ENCODE measurements at regions not wholly inside any gene's neighbourhood (a gene's known extent, or its start where the extent isn't known, plus 50 kb on each side); places are given as distances from the start of the nearest gene placed in this dataset.

DNA sequence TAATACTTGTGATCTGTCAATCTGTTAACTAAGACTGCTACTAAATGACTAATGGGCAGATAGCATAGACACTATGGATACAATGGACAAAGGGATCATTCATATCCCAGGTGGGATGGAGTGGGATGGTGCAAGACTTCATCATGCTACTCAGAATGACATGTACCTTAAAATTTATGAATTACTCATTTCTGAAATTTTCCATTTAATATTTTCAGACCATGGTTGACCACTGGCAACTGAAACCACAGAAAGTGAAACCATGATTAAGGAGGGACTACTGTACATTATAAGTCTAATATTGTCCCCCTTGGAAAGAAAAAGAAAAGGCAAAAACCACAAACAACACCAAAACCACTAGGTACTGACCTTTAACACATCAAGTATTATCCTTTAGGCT lies 247.0 kb upstream of the SYT4 start:
- no peaks in the 10 kb centered on the region for H3K9me3 Mint-ChIP-seq
- H3K27ac Mint-ChIP-seq, result no peak overlapping the region
- H3K36me3 Mint-ChIP-seq, result no peaks in the 10 kb centered on the region
- H3K4me3 Mint-ChIP-seq, result no peak overlapping the region
- H3K27me3 Mint-ChIP-seq, result no peaks in the 10 kb centered on the region
- no peaks in the 10 kb centered on the region for H3K4me1 Mint-ChIP-seq

DNA sequence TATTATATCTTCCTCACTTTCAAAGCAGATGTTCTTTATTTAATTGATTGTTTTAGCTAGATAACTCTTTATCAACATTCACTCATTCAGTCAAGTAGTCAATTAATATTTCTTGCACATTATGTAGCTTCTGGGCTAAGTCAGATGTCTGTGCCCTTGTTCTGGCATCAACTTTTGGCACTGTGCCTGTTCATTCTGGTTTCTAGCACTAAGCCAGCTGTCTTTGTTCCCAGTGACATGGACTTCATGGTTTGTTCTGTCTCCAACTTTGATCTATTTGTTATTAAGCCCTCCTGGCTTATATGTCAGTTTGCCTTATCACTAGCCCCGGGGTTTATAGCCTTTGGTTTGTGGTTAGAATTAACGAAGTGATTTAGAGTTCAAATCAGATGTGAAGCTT lies 247.9 kb upstream of the SYT4 start:
- Mint-ChIP-seq H3K27ac (no peak overlapping the region), H3K9me3 (no peaks in the 10 kb centered on the region), H3K4me3 (no peak overlapping the region), H3K27me3 (no peaks in the 10 kb centered on the region), H3K4me1 (no peaks in the 10 kb centered on the region), H3K36me3 (no peaks in the 10 kb centered on the region)

DNA sequence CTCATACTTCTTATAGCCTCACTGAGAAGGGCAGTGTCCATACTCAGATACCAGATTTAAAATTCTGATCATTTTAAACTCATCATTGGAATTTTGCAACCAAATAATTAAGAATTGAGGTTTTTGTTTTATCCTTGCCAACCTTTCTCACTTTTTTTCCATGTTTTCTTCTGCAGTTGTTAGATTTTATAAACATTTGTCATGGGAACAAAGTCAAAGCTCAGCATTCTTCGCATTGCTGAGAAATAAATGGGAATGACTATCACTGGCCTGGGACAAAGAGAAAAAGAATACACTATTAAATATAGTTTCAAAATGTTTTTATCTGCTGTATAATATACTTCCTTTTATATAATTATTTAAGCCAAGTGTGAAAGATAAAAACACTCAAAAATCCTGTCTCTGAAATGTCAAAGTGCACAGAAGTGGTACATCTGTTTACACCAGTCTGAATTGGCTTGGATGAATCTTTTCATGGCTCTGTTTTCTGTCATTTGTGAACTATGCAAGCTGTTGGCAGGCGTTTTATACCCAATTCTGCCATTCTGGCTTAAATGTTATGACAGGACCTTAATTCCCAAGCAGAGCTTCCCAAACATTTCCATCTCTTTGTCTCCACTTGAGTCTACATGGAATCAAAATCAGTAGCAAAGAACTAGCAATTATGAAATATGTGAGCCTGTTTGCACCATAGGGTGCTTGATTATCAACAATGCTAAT lies 249.3 kb upstream of the SYT4 start:
- no peak overlapping the region for H3K27ac Mint-ChIP-seq
- H3K9me3 Mint-ChIP-seq, result peaks cover 4% of the 10 kb centered on the region
- H3K36me3 Mint-ChIP-seq, result no peaks in the 10 kb centered on the region
- no peaks in the 10 kb centered on the region for H3K4me1 Mint-ChIP-seq
- no peaks in the 10 kb centered on the region for H3K27me3 Mint-ChIP-seq
- H3K4me3 Mint-ChIP-seq, result no peak overlapping the region

DNA sequence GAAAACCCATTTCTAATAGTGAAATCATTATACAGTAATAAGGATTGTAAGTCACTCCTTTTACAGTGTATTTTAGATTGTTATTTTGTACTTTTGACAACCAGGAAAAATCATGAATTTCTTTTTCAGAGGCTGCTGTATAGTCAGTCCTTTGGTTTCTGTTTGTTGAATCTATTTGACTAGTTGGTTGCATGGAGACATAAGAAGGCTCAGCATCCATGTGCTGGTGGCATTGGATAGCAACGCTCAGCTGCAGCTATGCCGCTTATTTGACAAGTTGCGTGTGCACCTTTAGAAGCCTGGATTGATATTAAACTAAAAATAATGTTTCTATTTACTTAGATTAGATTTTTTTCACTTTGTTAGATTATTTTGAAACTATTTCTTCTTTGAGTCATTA lies 254.1 kb upstream of the SYT4 start:
- Mint-ChIP-seq H3K4me1 (no peaks in the 10 kb centered on the region), H3K9me3 (peaks cover 4% of the 10 kb centered on the region), H3K36me3 (no peaks in the 10 kb centered on the region), H3K4me3 (no peak overlapping the region), H3K27me3 (no peaks in the 10 kb centered on the region), H3K27ac (no peak overlapping the region)

DNA sequence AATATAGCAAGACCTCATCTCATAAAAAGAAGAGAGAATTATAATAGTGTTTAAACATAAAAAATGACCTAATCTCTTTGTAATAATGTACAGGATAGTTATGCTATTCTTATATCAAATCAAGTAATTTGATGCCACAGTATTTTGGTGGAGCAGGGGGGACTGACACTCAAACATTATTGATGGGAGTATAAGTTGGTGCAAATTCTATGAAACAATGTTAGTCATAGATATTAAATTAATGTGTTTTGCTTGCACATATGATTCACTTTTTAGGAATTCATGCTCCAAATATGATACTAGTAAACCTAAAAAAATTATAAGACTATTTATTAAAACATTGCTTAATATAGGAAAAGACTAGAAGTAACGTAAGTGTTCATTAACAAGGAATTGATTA lies 256.1 kb upstream of the SYT4 start:
- Mint-ChIP-seq H3K36me3 (no peaks in the 10 kb centered on the region), H3K4me1 (no peaks in the 10 kb centered on the region), H3K27me3 (no peaks in the 10 kb centered on the region), H3K4me3 (no peak overlapping the region), H3K27ac (no peak overlapping the region), H3K9me3 (peaks cover 4% of the 10 kb centered on the region)

DNA sequence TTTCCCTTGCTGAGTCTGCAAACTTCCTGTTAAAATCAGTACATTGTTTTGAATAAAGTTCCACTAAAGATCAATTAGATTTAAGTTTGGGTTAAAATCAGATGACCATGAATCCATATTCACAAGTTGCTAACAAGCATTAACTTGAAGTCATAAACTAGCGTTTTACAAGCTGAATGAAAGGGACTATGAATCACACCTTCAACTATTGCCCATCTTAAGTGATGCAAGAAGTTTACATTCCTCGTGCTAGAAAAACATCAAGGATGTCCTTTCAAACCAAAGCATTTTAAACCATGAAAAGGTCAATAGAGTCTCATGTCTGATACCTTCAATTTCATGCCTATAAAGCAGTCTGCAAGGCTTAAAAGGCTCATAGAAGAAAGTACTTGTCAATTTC lies 257.2 kb upstream of the SYT4 start:
- Mint-ChIP-seq H3K27ac (no peak overlapping the region), H3K9me3 (peaks cover 4% of the 10 kb centered on the region), H3K4me3 (no peak overlapping the region)

DNA sequence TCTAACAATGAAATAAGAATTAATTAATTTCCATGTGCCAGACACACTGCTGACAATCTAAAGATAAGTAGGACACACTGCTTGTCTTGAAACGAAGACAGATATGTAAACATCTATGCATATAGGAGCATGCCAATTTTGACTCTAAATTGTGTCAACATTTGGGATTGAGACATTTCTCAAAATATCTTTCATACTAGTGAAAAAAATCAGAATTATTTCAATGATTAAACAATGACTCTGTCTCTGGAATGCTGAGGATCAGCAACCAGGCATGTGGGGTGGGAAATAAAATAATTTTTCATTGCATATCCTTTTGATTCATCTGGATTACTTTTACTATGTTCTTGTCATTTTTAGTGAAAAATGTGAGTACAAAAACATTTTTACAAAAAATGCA lies 262.6 kb upstream of the SYT4 start:
- Mint-ChIP-seq H3K4me1 (no peaks in the 10 kb centered on the region), H3K9me3 (peaks cover 4% of the 10 kb centered on the region), H3K4me3 (no peak overlapping the region), H3K27ac (no peak overlapping the region), H3K27me3 (no peaks in the 10 kb centered on the region), H3K36me3 (no peaks in the 10 kb centered on the region)

More for the DNA sequence above, 257.2 kb upstream of the SYT4 start:
- H3K4me1 Mint-ChIP-seq, result no peaks in the 10 kb centered on the region
- H3K36me3 Mint-ChIP-seq, result no peaks in the 10 kb centered on the region
- H3K27me3 Mint-ChIP-seq, result no peaks in the 10 kb centered on the region

DNA sequence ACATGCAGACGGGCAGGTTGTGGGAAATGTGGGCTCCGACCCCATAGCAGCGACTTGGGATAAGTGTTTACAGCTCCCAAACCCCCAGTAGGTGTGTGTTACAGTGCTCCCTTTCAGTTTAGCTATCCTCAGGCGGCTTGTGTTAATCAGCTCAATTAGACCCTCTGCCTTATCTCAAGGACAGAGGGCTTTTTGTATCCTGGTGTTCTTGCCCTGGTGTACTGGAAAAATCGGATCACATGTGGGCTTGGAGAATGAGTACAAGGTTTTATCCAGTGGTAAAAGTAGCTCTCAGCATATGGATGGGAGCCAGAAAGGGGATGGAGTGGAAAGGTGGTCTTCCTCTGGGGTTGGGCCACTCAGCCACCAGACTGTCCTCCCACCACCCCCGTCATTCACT lies 264.7 kb upstream of the SYT4 start:
- Mint-ChIP-seq H3K9me3 (peaks cover 4% of the 10 kb centered on the region), H3K27ac (no peak overlapping the region), H3K4me1 (no peaks in the 10 kb centered on the region), H3K36me3 (no peaks in the 10 kb centered on the region), H3K27me3 (no peaks in the 10 kb centered on the region), H3K4me3 (no peak overlapping the region)

DNA sequence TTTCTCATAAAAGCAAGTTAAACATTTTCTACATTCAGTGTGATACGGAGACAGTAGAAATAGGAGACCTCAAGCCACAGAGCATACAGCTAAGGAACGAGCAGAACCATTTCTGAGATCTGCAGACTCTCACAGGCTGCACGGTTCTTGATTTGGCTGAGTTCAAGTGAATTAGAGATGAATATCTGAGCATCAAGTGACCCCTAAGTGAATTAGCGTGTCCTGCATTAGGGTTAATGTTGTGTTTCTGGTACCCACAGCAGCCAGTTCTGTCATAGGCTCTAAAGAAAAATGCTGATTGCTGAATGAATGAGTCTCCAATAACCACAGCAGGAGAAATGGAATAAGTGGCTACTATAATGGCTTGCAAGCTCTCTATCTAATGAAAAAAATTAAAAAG lies 265.9 kb upstream of the SYT4 start:
- peaks cover 4% of the 10 kb centered on the region for H3K9me3 Mint-ChIP-seq
- H3K36me3 Mint-ChIP-seq, result no peaks in the 10 kb centered on the region
- no peak overlapping the region for H3K27ac Mint-ChIP-seq
- H3K4me3 Mint-ChIP-seq, result no peak overlapping the region
- H3K27me3 Mint-ChIP-seq, result no peaks in the 10 kb centered on the region
- H3K4me1 Mint-ChIP-seq, result no peaks in the 10 kb centered on the region

DNA sequence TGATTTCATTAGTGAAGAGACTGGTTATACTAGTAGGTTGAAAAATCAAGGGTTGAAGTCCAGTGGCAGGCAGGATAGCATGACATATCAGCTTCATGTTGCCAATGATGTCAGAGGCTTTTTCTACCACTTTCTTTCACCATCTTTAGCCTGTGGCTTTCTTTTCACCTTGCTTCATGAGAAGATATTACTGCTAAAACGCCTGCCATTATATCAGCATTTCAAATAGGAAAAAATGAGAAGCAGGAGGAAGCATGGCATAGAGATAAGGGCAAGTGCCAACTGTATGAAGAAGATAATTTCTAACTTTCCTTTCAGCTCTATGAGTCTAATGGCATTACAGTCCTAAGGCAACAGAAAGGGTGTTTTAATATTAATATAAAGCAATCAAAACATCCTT lies 270.2 kb upstream of the SYT4 start:
- Mint-ChIP-seq H3K4me1 (no peaks in the 10 kb centered on the region), H3K36me3 (no peaks in the 10 kb centered on the region), H3K4me3 (no peak overlapping the region)

DNA sequence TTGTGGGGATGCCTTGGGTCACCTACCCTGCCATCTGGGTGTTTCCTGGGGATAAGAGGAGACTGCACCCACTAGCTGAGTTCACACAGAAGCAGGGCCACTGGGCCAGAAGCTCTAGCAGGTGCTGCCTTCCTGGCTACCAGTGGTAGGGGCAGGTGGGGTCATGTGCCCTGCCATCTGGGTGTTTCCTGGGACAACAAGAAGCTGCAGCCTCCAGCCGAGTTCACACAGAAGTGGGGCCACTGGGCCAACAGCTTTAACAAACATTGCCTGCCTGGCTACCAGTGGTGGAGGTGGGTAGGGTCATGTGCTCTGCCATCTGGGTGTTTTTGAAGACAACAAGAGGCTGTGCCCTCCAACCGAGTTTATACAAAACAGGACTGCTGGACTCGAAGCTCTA lies 282.2 kb upstream of the SYT4 start:
- no peaks in the 10 kb centered on the region for H3K4me1 Mint-ChIP-seq
- H3K27me3 Mint-ChIP-seq, result no peaks in the 10 kb centered on the region
- H3K9me3 Mint-ChIP-seq, result peaks cover 11% of the 10 kb centered on the region
- H3K27ac Mint-ChIP-seq, result no peak overlapping the region
- no peaks in the 10 kb centered on the region for H3K36me3 Mint-ChIP-seq
- no peak overlapping the region for H3K4me3 Mint-ChIP-seq

More for the DNA sequence above, 270.2 kb upstream of the SYT4 start:
- Mint-ChIP-seq H3K9me3 (peaks cover 18% of the 10 kb centered on the region), H3K27me3 (no peaks in the 10 kb centered on the region), H3K27ac (no peak overlapping the region)

DNA sequence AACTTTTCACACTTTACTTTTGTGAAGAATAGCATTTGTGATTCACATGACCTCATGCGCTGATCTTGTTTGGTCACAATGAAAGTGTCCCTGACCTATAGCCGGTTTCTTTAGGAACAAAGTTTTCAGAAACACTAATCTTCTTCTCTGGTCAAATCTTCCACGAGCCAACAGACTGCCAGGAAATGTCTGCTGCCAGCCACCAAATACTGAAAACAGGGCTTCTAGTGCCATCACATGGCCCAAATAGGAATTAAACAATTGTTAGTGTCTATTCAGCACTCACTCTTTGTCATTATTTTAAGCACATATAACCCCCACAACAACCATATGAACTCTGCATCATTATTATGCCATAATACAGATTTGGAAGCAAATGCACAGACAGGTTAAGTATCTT lies 286.5 kb upstream of the SYT4 start:
- H3K36me3 Mint-ChIP-seq, result no peaks in the 10 kb centered on the region
- H3K4me3 Mint-ChIP-seq, result no peak overlapping the region
- H3K9me3 Mint-ChIP-seq, result peaks cover under 1% of the 10 kb centered on the region
- no peaks in the 10 kb centered on the region for H3K27me3 Mint-ChIP-seq
- H3K4me1 Mint-ChIP-seq, result no peaks in the 10 kb centered on the region
- H3K27ac Mint-ChIP-seq, result no peak overlapping the region

DNA sequence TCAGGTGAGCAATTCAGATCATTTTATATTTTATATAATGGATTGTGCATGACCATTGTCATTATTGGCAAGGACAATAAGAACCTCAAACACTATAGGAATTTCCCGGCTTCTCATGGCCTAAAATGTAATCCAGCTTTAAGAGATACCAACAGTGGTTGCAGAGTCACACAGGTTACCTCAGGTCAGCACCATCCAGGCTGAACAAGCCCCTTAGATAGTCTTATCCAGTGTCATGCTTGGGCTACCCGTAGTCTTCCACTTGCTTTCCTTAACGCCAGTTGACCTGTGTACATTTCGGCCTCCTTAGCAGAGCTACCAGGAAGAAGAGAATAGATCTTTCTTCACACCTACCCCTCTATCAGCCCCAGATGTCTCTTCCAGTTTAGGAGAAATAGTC lies 293.3 kb upstream of the SYT4 start:
- Mint-ChIP-seq H3K36me3 (no peaks in the 10 kb centered on the region), H3K4me3 (no peak overlapping the region), H3K4me1 (no peaks in the 10 kb centered on the region), H3K27me3 (no peaks in the 10 kb centered on the region), H3K27ac (no peak overlapping the region), H3K9me3 (no peaks in the 10 kb centered on the region)

DNA sequence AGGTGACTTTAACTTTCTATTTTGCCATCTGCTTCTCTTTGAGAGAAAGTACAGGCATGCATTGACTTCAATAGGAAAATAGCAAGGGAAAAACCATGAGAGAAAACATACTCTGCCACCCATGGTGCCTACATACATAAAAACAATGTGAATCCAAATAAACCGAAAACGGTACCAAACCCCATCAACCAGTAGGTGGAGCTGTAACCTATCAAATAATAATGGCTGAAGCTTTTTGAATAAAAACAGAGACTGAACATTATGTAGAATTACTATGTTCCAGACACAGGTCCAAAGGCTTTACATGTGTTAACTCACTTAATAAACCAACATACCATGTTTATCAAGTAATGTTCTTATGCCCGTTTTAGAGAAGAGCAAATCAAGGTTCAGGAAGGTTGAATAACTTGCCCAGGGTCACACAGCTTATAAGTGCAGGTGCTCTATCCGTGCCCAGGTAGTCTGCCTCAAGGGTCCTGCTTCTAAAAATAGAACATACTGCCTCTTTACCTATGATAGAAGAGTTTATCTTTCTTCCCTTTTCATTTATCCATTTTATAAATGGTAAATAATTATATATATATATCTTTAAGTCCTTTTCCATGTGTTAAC lies 293.9 kb upstream of the SYT4 start:
- H3K36me3 Mint-ChIP-seq, result no peaks in the 10 kb centered on the region
- H3K4me3 Mint-ChIP-seq, result no peak overlapping the region
- H3K27ac Mint-ChIP-seq, result no peak overlapping the region
- no peaks in the 10 kb centered on the region for H3K9me3 Mint-ChIP-seq
- no peaks in the 10 kb centered on the region for H3K27me3 Mint-ChIP-seq
- no peaks in the 10 kb centered on the region for H3K4me1 Mint-ChIP-seq

DNA sequence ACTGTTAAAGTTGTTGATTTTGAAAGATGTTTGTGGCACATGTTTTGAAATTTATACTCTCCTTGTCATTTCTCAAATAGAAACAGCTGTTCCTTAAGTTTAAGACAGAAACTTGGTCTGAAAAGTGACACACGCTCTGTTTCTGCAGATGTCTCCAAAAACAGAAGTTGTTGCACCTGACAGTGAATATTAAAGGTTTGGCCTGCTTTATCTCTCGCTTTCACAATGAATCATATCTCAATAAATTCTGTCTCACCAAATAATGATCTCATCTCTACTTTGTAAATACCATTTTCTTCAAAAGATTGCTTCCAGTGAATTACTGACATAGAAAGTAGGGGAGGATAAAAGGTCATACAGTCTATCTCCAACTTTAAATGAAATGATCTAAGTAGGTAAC lies 294.9 kb upstream of the SYT4 start:
- H3K4me3 Mint-ChIP-seq, result no peak overlapping the region
- H3K9me3 Mint-ChIP-seq, result no peaks in the 10 kb centered on the region
- no peak overlapping the region for H3K27ac Mint-ChIP-seq
- no peaks in the 10 kb centered on the region for H3K27me3 Mint-ChIP-seq
- H3K4me1 Mint-ChIP-seq, result no peaks in the 10 kb centered on the region
- H3K36me3 Mint-ChIP-seq, result no peaks in the 10 kb centered on the region

DNA sequence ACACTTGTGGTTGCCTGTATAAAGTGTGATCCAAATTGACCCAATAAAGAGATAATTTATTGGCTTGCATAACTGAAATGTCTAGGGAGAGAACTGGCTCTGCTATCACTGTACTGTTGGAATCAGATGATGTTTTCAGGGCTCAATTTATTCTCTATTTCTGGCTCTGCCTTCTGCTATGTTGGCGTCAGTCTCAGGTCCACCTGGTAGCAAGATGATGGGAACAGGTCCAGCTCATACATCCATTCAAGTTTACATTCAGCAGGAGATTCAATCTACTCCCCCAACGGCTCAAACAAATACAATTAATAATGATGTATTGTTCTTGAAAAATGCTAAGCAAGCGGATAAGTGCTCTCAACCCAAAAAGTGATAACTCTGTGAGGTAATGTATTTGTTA lies 297.7 kb upstream of the SYT4 start:
- no peaks in the 10 kb centered on the region for H3K9me3 Mint-ChIP-seq
- H3K27me3 Mint-ChIP-seq, result no peaks in the 10 kb centered on the region
- H3K4me1 Mint-ChIP-seq, result no peaks in the 10 kb centered on the region
- no peak overlapping the region for H3K4me3 Mint-ChIP-seq
- H3K27ac Mint-ChIP-seq, result no peak overlapping the region
- H3K36me3 Mint-ChIP-seq, result no peaks in the 10 kb centered on the region

DNA sequence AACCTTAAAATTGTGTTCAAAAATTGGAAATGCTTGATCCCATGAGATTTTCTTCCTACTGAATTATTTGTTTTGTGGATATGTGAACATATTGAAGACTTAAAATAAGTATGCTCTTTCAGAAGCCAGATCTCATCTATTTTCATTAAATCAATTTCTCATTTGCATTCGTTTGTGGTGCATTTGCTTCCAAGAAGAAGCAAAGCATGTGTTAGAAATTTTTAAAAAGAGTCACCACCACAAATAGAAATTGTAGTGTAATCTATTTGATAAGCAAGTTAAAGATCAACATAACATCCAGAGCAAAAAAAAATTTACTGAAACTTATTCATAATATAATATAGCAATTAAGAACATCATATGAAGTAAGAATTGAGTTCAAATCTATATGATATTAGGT lies 300.9 kb upstream of the SYT4 start:
- no peak overlapping the region for H3K27ac Mint-ChIP-seq
- H3K9me3 Mint-ChIP-seq, result no peaks in the 10 kb centered on the region
- no peaks in the 10 kb centered on the region for H3K36me3 Mint-ChIP-seq
- H3K4me1 Mint-ChIP-seq, result no peaks in the 10 kb centered on the region
- H3K27me3 Mint-ChIP-seq, result no peaks in the 10 kb centered on the region
- H3K4me3 Mint-ChIP-seq, result no peak overlapping the region
